Uterus (tissue), 3 donors: ENCODE measurements at regions not wholly inside any gene's neighbourhood (a gene's known extent, or its start where the extent isn't known, plus 50 kb on each side); places are given as distances from the start of the nearest gene placed in this dataset.

Source experiments
- DNase-seq, 2 donors: peaks; one replicate each; pipeline ENCODE4 v3.0.0-alpha.2; 2019 to 2020
- H3K27ac ChIP-seq, 2 donors: fragments of 200-600 bp; sonication (generic); 1 replicate in 1 of 2; 2 replicates in 1 of 2; pipeline ENCODE4 v1.5.1; 2016 to 2018
- H3K27me3 ChIP-seq, 2 donors: fragments of 200-600 bp; sonication (generic); one replicate each; pipeline ENCODE4 v1.5.1; 2018 to 2019; ENCODE audit warnings: control low read depth in 1 of 2
- H3K36me3 ChIP-seq, 2 donors: fragments of 200-600 bp; sonication (generic); one replicate each; pipeline ENCODE4 v1.5.1; 2019; ENCODE audit warnings: control low read depth in 1 of 2
- H3K4me1 ChIP-seq, 2 donors: fragments of 200-600 bp; sonication (generic); one replicate each; pipeline ENCODE4 v1.5.1; 2018 to 2019; ENCODE audit warnings: control low read depth in 1 of 2
- H3K4me3 ChIP-seq, 2 donors: fragments of 200-600 bp; sonication (generic); 1 replicate in 1 of 2; 2 replicates in 1 of 2; pipeline ENCODE4 v1.5.1; 2018 to 2019; ENCODE audit warnings: mild to moderate bottlenecking in 1 of 2
- H3K9me3 ChIP-seq, 2 donors: fragments of 200-600 bp; sonication (generic); one replicate each; pipeline ENCODE4 v1.5.1; 2019; ENCODE audit warnings: control low read depth in 1 of 2
- POLR2A ChIP-seq, 2 donors: fragments of 450-650 bp; IDR thresholded peaks; one replicate each; pipeline ENCODE4 v1.6.1; 2016; ENCODE audit warnings: antibody characterized with exemption in 2 of 2, mild to moderate bottlenecking in 1 of 2, moderate library complexity in 1 of 2
- intact Hi-C: fragments of 100-400 bp; cut with DNase I; formaldehyde crosslinking; loops from one replicate; pipeline ENCODE4 v1.15.1; 2023; ENCODE audit warnings: low total_unique reads
- TF ChIP-seq, protein P1 (sequence below), 4 experiments: fragments of 200-600 bp in 2 of 4; fragments of 450-650 bp in 2 of 4; sonication (generic) in 2 of 4; IDR thresholded peaks; one replicate each; pipeline ENCODE4 v1.5.1; 2016 to 2019; ENCODE audit warnings: antibody characterized with exemption in 4 of 4, mild to moderate bottlenecking in 2 of 4, moderate library complexity in 1 of 4
- donor health status: DM: yes; HTN: yes; CAD: no.

GRCh38 chr11:29296680-29297079, 720.1 kb downstream of the KCNA4 start:
- no peak for DNase-seq
- no peak overlapping the region for H3K4me3 ChIP-seq
- TF ChIP-seq, protein P1, sequence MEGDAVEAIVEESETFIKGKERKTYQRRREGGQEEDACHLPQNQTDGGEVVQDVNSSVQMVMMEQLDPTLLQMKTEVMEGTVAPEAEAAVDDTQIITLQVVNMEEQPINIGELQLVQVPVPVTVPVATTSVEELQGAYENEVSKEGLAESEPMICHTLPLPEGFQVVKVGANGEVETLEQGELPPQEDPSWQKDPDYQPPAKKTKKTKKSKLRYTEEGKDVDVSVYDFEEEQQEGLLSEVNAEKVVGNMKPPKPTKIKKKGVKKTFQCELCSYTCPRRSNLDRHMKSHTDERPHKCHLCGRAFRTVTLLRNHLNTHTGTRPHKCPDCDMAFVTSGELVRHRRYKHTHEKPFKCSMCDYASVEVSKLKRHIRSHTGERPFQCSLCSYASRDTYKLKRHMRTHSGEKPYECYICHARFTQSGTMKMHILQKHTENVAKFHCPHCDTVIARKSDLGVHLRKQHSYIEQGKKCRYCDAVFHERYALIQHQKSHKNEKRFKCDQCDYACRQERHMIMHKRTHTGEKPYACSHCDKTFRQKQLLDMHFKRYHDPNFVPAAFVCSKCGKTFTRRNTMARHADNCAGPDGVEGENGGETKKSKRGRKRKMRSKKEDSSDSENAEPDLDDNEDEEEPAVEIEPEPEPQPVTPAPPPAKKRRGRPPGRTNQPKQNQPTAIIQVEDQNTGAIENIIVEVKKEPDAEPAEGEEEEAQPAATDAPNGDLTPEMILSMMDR (IDR thresholded peaks at IDR 0.05): no peak
- no peak for TF ChIP-seq POLR2A (IDR thresholded peaks at IDR 0.05)
- intact Hi-C loops: no loop called here
- no peaks in the 10 kb centered on the region for H3K9me3 ChIP-seq
- no peaks in the 10 kb centered on the region for H3K4me1 ChIP-seq
- H3K27ac ChIP-seq: no peak overlapping the region
- no peaks in the 10 kb centered on the region for H3K36me3 ChIP-seq
- no peaks in the 10 kb centered on the region for H3K27me3 ChIP-seq

- H3K9me3 ChIP-seq: no peaks in the 10 kb centered on the region
These were observed 723.0 kb downstream of the KCNA4 start for GRCh38 chr11:29293825-29294224.

DNA sequence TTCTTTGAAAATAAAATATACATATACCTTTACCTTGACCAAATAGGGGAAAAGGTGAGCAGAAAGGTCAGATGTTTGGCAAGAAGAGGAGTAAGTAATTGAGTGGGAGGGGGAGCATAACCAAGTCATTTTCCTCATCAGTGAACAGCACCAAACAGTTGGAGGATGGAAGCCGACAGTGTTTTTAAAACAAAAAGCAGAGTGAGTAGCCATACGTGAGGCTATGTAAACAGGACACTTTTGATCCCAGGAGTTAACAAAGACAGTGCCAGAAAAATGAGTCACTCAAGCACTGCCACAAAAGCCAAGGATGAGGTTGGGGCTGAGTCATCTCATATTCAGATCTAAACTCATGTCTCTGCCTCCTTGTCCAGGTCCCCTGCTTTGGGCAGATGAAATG, 734.7 kb downstream of the KCNA4 start:
- no peak for TF ChIP-seq POLR2A (IDR thresholded peaks at IDR 0.05)
- TF ChIP-seq, protein P1 (IDR thresholded peaks at IDR 0.05): no peak
- H3K4me3 ChIP-seq: no peak overlapping the region
- no peak overlapping the region for H3K27ac ChIP-seq
- intact Hi-C loops: no loop called here
- H3K27me3 ChIP-seq: no peaks in the 10 kb centered on the region
- peaks cover 0 to 2% of the 10 kb centered on the region in 2 donors for H3K36me3 ChIP-seq
- no peaks in the 10 kb centered on the region for H3K9me3 ChIP-seq
- no peaks in the 10 kb centered on the region for H3K4me1 ChIP-seq
- DNase-seq: no peak

More at GRCh38 chr11:29293825-29294224, 723.0 kb downstream of the KCNA4 start:
- H3K36me3 ChIP-seq: no peaks in the 10 kb centered on the region
- H3K4me1 ChIP-seq: no peaks in the 10 kb centered on the region
- intact Hi-C loops: no loop called here
- TF ChIP-seq, protein P1 (IDR thresholded peaks at IDR 0.05): no peak
- no peak for TF ChIP-seq POLR2A (IDR thresholded peaks at IDR 0.05)
- no peak overlapping the region for H3K27ac ChIP-seq
- H3K4me3 ChIP-seq: no peak overlapping the region
- DNase-seq: no peak
- H3K27me3 ChIP-seq: no peaks in the 10 kb centered on the region

DNA sequence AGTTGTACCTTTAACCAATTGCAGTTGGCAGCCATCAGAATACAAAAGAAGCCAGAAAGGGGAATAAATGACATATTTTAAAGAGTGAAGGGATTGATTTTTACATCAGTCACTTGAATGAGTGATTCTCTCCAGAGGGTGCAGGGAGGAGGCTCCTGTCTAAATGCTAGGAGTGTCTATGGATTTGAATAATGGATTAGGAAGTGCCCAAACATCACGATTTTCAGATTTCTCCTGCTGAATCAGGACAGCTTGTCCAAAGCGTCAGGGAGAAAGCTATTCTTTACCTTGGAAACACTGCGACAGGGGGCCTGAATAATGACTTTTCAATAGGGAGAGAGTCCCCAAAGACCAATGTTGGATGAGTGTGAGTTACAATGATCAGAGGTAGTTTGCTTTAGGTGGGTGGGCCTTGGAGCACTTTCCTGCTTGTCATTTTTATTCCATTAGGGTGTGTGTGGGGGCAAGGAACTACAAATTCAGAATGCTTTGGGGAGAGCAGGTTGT, 735.5 kb downstream of the KCNA4 start:
- Histone ChIP-seq H3K36me3 (no peaks in the 10 kb centered on the region), H3K9me3 (no peaks in the 10 kb centered on the region), H3K4me1 (no peaks in the 10 kb centered on the region), H3K27ac (no peak overlapping the region), H3K4me3 (no peak overlapping the region), H3K27me3 (no peaks in the 10 kb centered on the region)
- intact Hi-C loops: no loop called here
- TF ChIP-seq, protein P1 (IDR thresholded peaks at IDR 0.05): no peak
- no peak for TF ChIP-seq POLR2A (IDR thresholded peaks at IDR 0.05)
- DNase-seq: no peak

GRCh38 chr11:29280452-29280851, 736.4 kb downstream of the KCNA4 start:
- H3K4me3 ChIP-seq: no peak overlapping the region
- no peaks in the 10 kb centered on the region for H3K27me3 ChIP-seq
- DNase-seq: no peak
- H3K4me1 ChIP-seq: no peaks in the 10 kb centered on the region
- H3K36me3 ChIP-seq: no peaks in the 10 kb centered on the region
- no peaks in the 10 kb centered on the region for H3K9me3 ChIP-seq
- H3K27ac ChIP-seq: no peak overlapping the region
- no peak for TF ChIP-seq POLR2A (IDR thresholded peaks at IDR 0.05)
- TF ChIP-seq, protein P1 (IDR thresholded peaks at IDR 0.05): no peak
- intact Hi-C loops: no loop called here
